ENCODE measurements at regions not wholly inside any gene's neighbourhood (a gene's known extent, or its start where the extent isn't known, plus 50 kb on each side); places are given as distances from the start of the nearest gene placed in this dataset.
A peak's percentile ranks its signal among the peaks of the same experiment; 100 is the strongest.

GRCh38 chr6:156146891-156147290, 630.3 kb upstream of the ARID1B start:
- POLR2A ChIA-PET, result interaction anchor here (1.5 kb wide), 1 partner anchor 10 kb away, joined by 4 read pairs; no protein-coding TSS in a partner anchor
- intact Hi-C loops (cut with micrococcal nuclease; ENCODE audit: unreplicated experiment), result no loop called here
- no TSS peak for BruUV-seq (replicated peaks)
- Histone ChIP-seq H2AFZ (ENCODE audit: low read length) (no peak overlapping the region), H3K27ac (ENCODE audit: low read depth, low read length, poor library complexity, severe bottlenecking) (no peak overlapping the region), H4K20me1 (ENCODE audit: insufficient read depth, low read length) (no peaks in the 10 kb centered on the region), H3K4me2 (ENCODE audit: low read length) (no peak overlapping the region), H3K36me3 (ENCODE audit: insufficient read depth, low read length) (peaks cover 39% of the 10 kb centered on the region), H3K9me3 (ENCODE audit: low read length) (peaks cover 31% of the 10 kb centered on the region; the same call in 1 of the 2 replicates), H3K79me2 (ENCODE audit: insufficient read depth, low read depth, low read length) (no peaks in the 10 kb centered on the region), H3K4me1 (ENCODE audit: insufficient read depth, low read length, poor library complexity, severe bottlenecking) (no peaks in the 10 kb centered on the region), H3K9me2 (ENCODE audit: insufficient read depth, low read length) (no peaks in the 10 kb centered on the region), H3K4me3 (ENCODE audit: low read depth, low read length, poor library complexity, severe bottlenecking) (no peak overlapping the region)
- TF ChIP-seq EZH2phosphoT487 (IDR thresholded peaks at IDR 0.05; ENCODE audit: borderline replicate concordance, low read depth, low read length) (no peak), CTCF (conservative IDR thresholded peaks at IDR 0.05; ENCODE audit: low read length) (no peak)
- CTCF ChIA-PET (ENCODE audit: unreplicated experiment), result no interaction called here
- DNase-seq (ENCODE audit: low spot score), result no peak

GRCh38 chr6:156131221-156131903, 645.8 kb upstream of the ARID1B start:
- H3K4me2 ChIP-seq (ENCODE audit: low read length), result no peak overlapping the region
- peak overlapping the region; percentile 27; the same call in 1 of the 2 replicates for H2AFZ ChIP-seq (ENCODE audit: low read length)
- BruUV-seq (replicated peaks), result no TSS peak
- ChIA-PET POLR2A (interaction anchor here (0.9 to 1.4 kb wide), 3 partner anchors 10 to 24 kb away, joined by 3 to 4 read pairs (median 4); no protein-coding TSS in a partner anchor), CTCF (ENCODE audit: unreplicated experiment) (no interaction called here)
- H4K20me1 ChIP-seq (ENCODE audit: insufficient read depth, low read length), result no peaks in the 10 kb centered on the region
- TF ChIP-seq EZH2phosphoT487 (IDR thresholded peaks at IDR 0.05; ENCODE audit: borderline replicate concordance, low read depth, low read length), result no peak
- no peak for TF ChIP-seq CTCF (conservative IDR thresholded peaks at IDR 0.05; ENCODE audit: low read length)
- H3K79me2 ChIP-seq (ENCODE audit: insufficient read depth, low read depth, low read length), result no peaks in the 10 kb centered on the region
- H3K9me2 ChIP-seq (ENCODE audit: insufficient read depth, low read length), result no peaks in the 10 kb centered on the region
- H3K4me3 ChIP-seq (ENCODE audit: low read depth, low read length, poor library complexity, severe bottlenecking), result no peak overlapping the region
- intact Hi-C loops (cut with micrococcal nuclease; ENCODE audit: unreplicated experiment), result no loop called here
- peaks cover 16% of the 10 kb centered on the region for H3K9me3 ChIP-seq (ENCODE audit: low read length)
- no peaks in the 10 kb centered on the region for H3K36me3 ChIP-seq (ENCODE audit: insufficient read depth, low read length)
- DNase-seq (ENCODE audit: low spot score), result peak; percentile 52
- H3K27ac ChIP-seq (ENCODE audit: low read depth, low read length, poor library complexity, severe bottlenecking), result no peak overlapping the region
- H3K4me1 ChIP-seq (ENCODE audit: insufficient read depth, low read length, poor library complexity, severe bottlenecking), result peaks cover 8% of the 10 kb centered on the region

GRCh38 chr6:156126535-156126934, 650.6 kb upstream of the ARID1B start:
- DNase-seq (ENCODE audit: low spot score), result no peak

More at GRCh38 chr6:156126535-156126934, 650.6 kb upstream of the ARID1B start:
- no peaks in the 10 kb centered on the region for H3K36me3 ChIP-seq (ENCODE audit: insufficient read depth, low read length)
- H3K9me2 ChIP-seq (ENCODE audit: insufficient read depth, low read length), result no peaks in the 10 kb centered on the region
- no peaks in the 10 kb centered on the region for H4K20me1 ChIP-seq (ENCODE audit: insufficient read depth, low read length)
- no peak for TF ChIP-seq EZH2phosphoT487 (IDR thresholded peaks at IDR 0.05; ENCODE audit: borderline replicate concordance, low read depth, low read length)
- TF ChIP-seq CTCF (conservative IDR thresholded peaks at IDR 0.05; ENCODE audit: low read length), result no peak
- intact Hi-C loops (cut with micrococcal nuclease; ENCODE audit: unreplicated experiment), result no loop called here
- no peaks in the 10 kb centered on the region for H3K9me3 ChIP-seq (ENCODE audit: low read length)
- ChIA-PET POLR2A (interaction anchor here (0.5 to 1.1 kb wide), 2 partner anchors 12 to 1500 kb away, joined by 3 read pairs; no protein-coding TSS in a partner anchor), CTCF (ENCODE audit: unreplicated experiment) (no interaction called here)
- H3K4me2 ChIP-seq (ENCODE audit: low read length), result no peak overlapping the region
- no peaks in the 10 kb centered on the region for H3K79me2 ChIP-seq (ENCODE audit: insufficient read depth, low read depth, low read length)
- H3K27ac ChIP-seq (ENCODE audit: low read depth, low read length, poor library complexity, severe bottlenecking), result no peak overlapping the region
- no TSS peak for BruUV-seq (replicated peaks)
- peaks cover 5% of the 10 kb centered on the region for H3K4me1 ChIP-seq (ENCODE audit: insufficient read depth, low read length, poor library complexity, severe bottlenecking)
- H3K4me3 ChIP-seq (ENCODE audit: low read depth, low read length, poor library complexity, severe bottlenecking), result no peak overlapping the region
- H2AFZ ChIP-seq (ENCODE audit: low read length), result no peak overlapping the region

Measured in OCI-LY7 (cell line).